H9 (cell line): ENCODE measurements at regions not wholly inside any gene's neighbourhood (a gene's known extent, or its start where the extent isn't known, plus 50 kb on each side); places are given as distances from the start of the nearest gene placed in this dataset.

Source experiments
- DNase-seq: peaks from one replicate; pipeline ENCODE4 v3.0.0-alpha.2; 2017
- H2AFZ ChIP-seq: one replicate; pipeline ENCODE4 v1.6.1; 2013; ENCODE audit warnings: mild to moderate bottlenecking, low read length, control low read depth, moderate library complexity
- H2AK5ac ChIP-seq: 2 replicates; pipeline ENCODE4 v1.6.1; 2013; ENCODE audit warnings: low read length, control low read depth, mixed read lengths; ENCODE audit not compliant: insufficient read length
- H2BK120ac ChIP-seq: one replicate; pipeline ENCODE4 v1.6.1; 2013; ENCODE audit warnings: low read depth, mild to moderate bottlenecking, low read length, control low read depth, inconsistent platforms; ENCODE audit not compliant: poor library complexity, severe bottlenecking
- H2BK12ac ChIP-seq: 2 replicates; pipeline ENCODE4 v1.6.1; 2013; ENCODE audit warnings: low read length, control low read depth, mixed read lengths, low read depth; ENCODE audit not compliant: insufficient read length
- H2BK15ac ChIP-seq: 2 replicates; pipeline ENCODE4 v1.6.1; 2013; ENCODE audit warnings: low read depth, low read length, control low read depth
- H2BK20ac ChIP-seq: one replicate; pipeline ENCODE4 v1.6.1; 2013; ENCODE audit warnings: low read depth, mild to moderate bottlenecking, low read length, control low read depth, inconsistent platforms; ENCODE audit not compliant: poor library complexity, severe bottlenecking
- H2BK5ac ChIP-seq: 2 replicates; pipeline ENCODE4 v1.6.1; 2013; ENCODE audit warnings: low read length, control low read depth, mixed read lengths; ENCODE audit not compliant: insufficient read length
- H3K14ac ChIP-seq: 2 replicates; pipeline ENCODE4 v1.6.1; 2013; ENCODE audit warnings: low read length, control low read depth; ENCODE audit not compliant: insufficient read depth
- H3K18ac ChIP-seq: 2 replicates; pipeline ENCODE4 v1.6.1; 2013; ENCODE audit warnings: low read depth, mild to moderate bottlenecking, mixed read lengths, low read length, control low read depth; ENCODE audit not compliant: insufficient read length
- H3K23ac ChIP-seq: 2 replicates; pipeline ENCODE4 v1.6.1; 2013; ENCODE audit warnings: low read length, control low read depth, mixed read lengths, low read depth; ENCODE audit not compliant: insufficient read length
- H3K23me2 ChIP-seq: 2 replicates; pipeline ENCODE4 v1.6.1; 2013; ENCODE audit warnings: low read depth, mild to moderate bottlenecking, mixed read lengths, low read length, control low read depth; ENCODE audit not compliant: insufficient read length, poor library complexity, severe bottlenecking
- H3K27ac ChIP-seq: 2 replicates; pipeline ENCODE4 v1.5.1; 2013; ENCODE audit warnings: low read length, control low read depth, mixed read lengths, low read depth; ENCODE audit not compliant: insufficient read length
- H3K27me3 ChIP-seq: 2 replicates; pipeline ENCODE4 v1.6.1; 2013; ENCODE audit warnings: low read length, control low read depth, inconsistent platforms; ENCODE audit not compliant: insufficient read depth
- H3K4ac ChIP-seq: 2 replicates; pipeline ENCODE4 v1.6.1; 2013; ENCODE audit warnings: low read depth, mild to moderate bottlenecking, control low read depth, inconsistent platforms, low read length, moderate library complexity
- H3K4me1 ChIP-seq: 2 replicates; pipeline ENCODE4 v1.6.1; 2013; ENCODE audit warnings: low read length, control low read depth, inconsistent platforms; ENCODE audit not compliant: insufficient read depth
- H3K4me2 ChIP-seq: 2 replicates; pipeline ENCODE4 v1.6.1; 2013; ENCODE audit warnings: low read length, control low read depth, mixed read lengths; ENCODE audit not compliant: insufficient read length, insufficient read depth
- H3K56ac ChIP-seq: 2 replicates; pipeline ENCODE4 v1.6.1; 2013; ENCODE audit warnings: low read depth, mild to moderate bottlenecking, mixed read lengths, low read length, control low read depth; ENCODE audit not compliant: insufficient read length
- H3K79me1 ChIP-seq: 2 replicates; pipeline ENCODE4 v1.6.1; 2013; ENCODE audit warnings: low read depth, mild to moderate bottlenecking, moderate library complexity, low read length, control low read depth, inconsistent platforms; ENCODE audit not compliant: insufficient read depth, poor library complexity, severe bottlenecking
- H3K79me2 ChIP-seq: 2 replicates; pipeline ENCODE4 v1.6.1; 2013; ENCODE audit warnings: low read length, control low read depth, inconsistent platforms; ENCODE audit not compliant: insufficient read depth
- H3K9ac ChIP-seq: 2 replicates; pipeline ENCODE4 v1.6.1; 2013; ENCODE audit warnings: low read length, control low read depth, mixed read lengths; ENCODE audit not compliant: insufficient read length; ENCODE audit errors: extremely low read depth
- H3K9me3 ChIP-seq: one replicate; pipeline ENCODE4 v1.6.1; 2013; ENCODE audit warnings: low read depth, low read length, inconsistent platforms; ENCODE audit not compliant: control insufficient read depth
- H3T11ph ChIP-seq: one replicate; pipeline ENCODE4 v1.6.1; 2013; ENCODE audit warnings: mild to moderate bottlenecking, low read length, control low read depth, inconsistent platforms
- H4K20me1 ChIP-seq: one replicate; pipeline ENCODE4 v1.6.1; 2013; ENCODE audit not compliant: control insufficient read depth, insufficient read length, insufficient read depth
- H4K5ac ChIP-seq: 2 replicates; pipeline ENCODE4 v1.6.1; 2013; ENCODE audit warnings: low read depth, mild to moderate bottlenecking, mixed read lengths, low read length, control low read depth; ENCODE audit not compliant: insufficient read length
- H4K8ac ChIP-seq: replicated peaks from 2 replicates; pipeline ENCODE4 v1.6.1; 2013; ENCODE audit warnings: low read length, control low read depth, mixed read lengths, low read depth; ENCODE audit not compliant: insufficient read length
- H4K91ac ChIP-seq: 2 replicates; pipeline ENCODE4 v1.6.1; 2013; ENCODE audit warnings: low read depth, mild to moderate bottlenecking, moderate library complexity, mixed read lengths, low read length, control low read depth; ENCODE audit not compliant: insufficient read length
- H3K27ac Mint-ChIP-seq, 3 experiments: 2 replicates in 2 of 3; 3 replicates in 1 of 3; pipeline ENCODE4 v1.8.0; 2020 to 2021; ENCODE audit warnings: mixed read lengths in 3 of 3, mild to moderate bottlenecking in 1 of 3, moderate library complexity in 1 of 3
- H3K27me3 Mint-ChIP-seq: 2 replicates; pipeline ENCODE4 v1.8.0; 2021; ENCODE audit warnings: low read depth, mild to moderate bottlenecking, moderate library complexity, mixed read lengths
- H3K36me3 Mint-ChIP-seq, 3 experiments: 2 replicates in 2 of 3; 3 replicates in 1 of 3; pipeline ENCODE4 v1.8.0; 2020 to 2021; ENCODE audit warnings: low read depth in 3 of 3, mixed read lengths in 3 of 3; ENCODE audit not compliant: insufficient read depth in 1 of 3
- H3K4me1 Mint-ChIP-seq, 2 experiments: 2 replicates each; pipeline ENCODE4 v1.8.0; 2020; ENCODE audit warnings: mixed read lengths in 2 of 2
- H3K4me3 Mint-ChIP-seq, 2 experiments: 2 replicates in 1 of 2; 3 replicates in 1 of 2; pipeline ENCODE4 v1.8.0; 2020 to 2021; ENCODE audit warnings: mild to moderate bottlenecking in 2 of 2, mixed read lengths in 2 of 2, moderate library complexity in 1 of 2
- H3K9me3 Mint-ChIP-seq, 2 experiments: 2 replicates in 1 of 2; 3 replicates in 1 of 2; pipeline ENCODE4 v1.8.0; 2020; ENCODE audit warnings: mild to moderate bottlenecking in 2 of 2, mixed read lengths in 2 of 2, moderate library complexity in 1 of 2
- WGBS: extraction: QIAGEN DNeasy Blood & Tissue Kit; methylation state at CpG from one replicate; pipeline ENCODE4 v1.1.7; 2013; ENCODE audit warnings: missing lambda C conversion rate, low lambda C conversion rate, mixed read lengths; ENCODE audit not compliant: insufficient read length; ENCODE audit errors: extremely low coverage; 5-methylcytosine and 5-hydroxymethylcytosine counted together
- TF ChIP-seq, protein P1 (sequence below): fragments of 200-600 bp; sonication (generic); conservative IDR thresholded peaks from 3 replicates; pipeline ENCODE4 v1.8.0; 2021; ENCODE audit warnings: antibody characterized with exemption, mild to moderate bottlenecking

DNA sequence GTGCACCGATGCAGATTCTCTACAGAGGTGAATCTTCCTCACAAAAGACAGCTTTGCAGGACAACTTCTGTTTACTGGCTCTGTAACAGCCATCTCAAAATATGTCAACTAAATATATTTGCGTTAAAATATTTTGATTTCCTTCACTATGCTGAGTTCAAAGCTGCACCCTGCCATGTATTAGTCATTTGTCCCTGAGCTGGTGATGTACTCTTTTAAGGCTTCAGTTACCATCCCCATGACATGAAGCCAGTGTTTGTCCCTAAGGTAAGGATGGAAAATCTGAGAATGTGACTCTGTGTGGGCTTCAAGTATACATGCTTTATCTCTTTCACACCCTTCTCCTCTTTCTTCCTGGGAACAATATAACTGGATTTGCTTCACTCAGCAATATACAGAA, 70.2 kb upstream of the BTG3 start:
- WGBS, result no CpG with 5 or more reads among the region's 2 CpGs
- no peak overlapping the region for H3K56ac ChIP-seq
- H3K9me3 ChIP-seq, result no peaks in the 10 kb centered on the region
- no peak overlapping the region for H3K9ac ChIP-seq
- H2AFZ ChIP-seq, result no peak overlapping the region
- H3K79me1 ChIP-seq, result no peaks in the 10 kb centered on the region
- no peak overlapping the region for H3K23ac ChIP-seq
- no peak overlapping the region for H2BK15ac ChIP-seq
- no peaks in the 10 kb centered on the region for H3K23me2 ChIP-seq
- H3K18ac ChIP-seq, result no peak overlapping the region
- no peak for DNase-seq
- H3K4ac ChIP-seq, result no peak overlapping the region
- peaks cover 0 to 7% of the 10 kb centered on the region in 2 experiments; a peak in 2 of 4 replicates for H3K4me1 Mint-ChIP-seq
- H3T11ph ChIP-seq, result no peak overlapping the region
- no peak overlapping the region for H4K8ac ChIP-seq
- H4K5ac ChIP-seq, result no peak overlapping the region
- no peak overlapping the region for H3K4me2 ChIP-seq
- no peaks in the 10 kb centered on the region for H3K27me3 Mint-ChIP-seq
- H3K14ac ChIP-seq, result no peak overlapping the region
- TF ChIP-seq, protein P1, sequence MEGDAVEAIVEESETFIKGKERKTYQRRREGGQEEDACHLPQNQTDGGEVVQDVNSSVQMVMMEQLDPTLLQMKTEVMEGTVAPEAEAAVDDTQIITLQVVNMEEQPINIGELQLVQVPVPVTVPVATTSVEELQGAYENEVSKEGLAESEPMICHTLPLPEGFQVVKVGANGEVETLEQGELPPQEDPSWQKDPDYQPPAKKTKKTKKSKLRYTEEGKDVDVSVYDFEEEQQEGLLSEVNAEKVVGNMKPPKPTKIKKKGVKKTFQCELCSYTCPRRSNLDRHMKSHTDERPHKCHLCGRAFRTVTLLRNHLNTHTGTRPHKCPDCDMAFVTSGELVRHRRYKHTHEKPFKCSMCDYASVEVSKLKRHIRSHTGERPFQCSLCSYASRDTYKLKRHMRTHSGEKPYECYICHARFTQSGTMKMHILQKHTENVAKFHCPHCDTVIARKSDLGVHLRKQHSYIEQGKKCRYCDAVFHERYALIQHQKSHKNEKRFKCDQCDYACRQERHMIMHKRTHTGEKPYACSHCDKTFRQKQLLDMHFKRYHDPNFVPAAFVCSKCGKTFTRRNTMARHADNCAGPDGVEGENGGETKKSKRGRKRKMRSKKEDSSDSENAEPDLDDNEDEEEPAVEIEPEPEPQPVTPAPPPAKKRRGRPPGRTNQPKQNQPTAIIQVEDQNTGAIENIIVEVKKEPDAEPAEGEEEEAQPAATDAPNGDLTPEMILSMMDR, result no peak
- H4K20me1 ChIP-seq, result no peaks in the 10 kb centered on the region
- H2BK120ac ChIP-seq, result no peak overlapping the region
- H2BK12ac ChIP-seq, result no peak overlapping the region
- no peaks in the 10 kb centered on the region for H3K79me2 ChIP-seq
- no peak overlapping the region for H2BK20ac ChIP-seq
- no peak overlapping the region for H3K27ac Mint-ChIP-seq
- no peak overlapping the region for H2AK5ac ChIP-seq
- no peaks in the 10 kb centered on the region for H3K4me1 ChIP-seq
- H2BK5ac ChIP-seq, result no peak overlapping the region
- no peak overlapping the region for H3K4me3 Mint-ChIP-seq
- no peak overlapping the region for H4K91ac ChIP-seq
- H3K9me3 Mint-ChIP-seq, result peaks cover 10 to 23% of the 10 kb centered on the region in 2 experiments
- H3K27me3 ChIP-seq, result no peaks in the 10 kb centered on the region
- H3K27ac ChIP-seq, result no peak overlapping the region
- H3K36me3 Mint-ChIP-seq, result peaks cover 0 to 16% (median 4%) of the 10 kb centered on the region in 3 experiments; a peak in 5 of 7 replicates
